Tongue (tissue), 1 donor: ENCODE measurements at regions not wholly inside any gene's neighbourhood (a gene's known extent, or its start where the extent isn't known, plus 50 kb on each side); places are given as distances from the start of the nearest gene placed in this dataset.

Source experiments
- DNase-seq: peaks from one replicate; pipeline ENCODE4 v3.0.0-alpha.2; 2015

DNA sequence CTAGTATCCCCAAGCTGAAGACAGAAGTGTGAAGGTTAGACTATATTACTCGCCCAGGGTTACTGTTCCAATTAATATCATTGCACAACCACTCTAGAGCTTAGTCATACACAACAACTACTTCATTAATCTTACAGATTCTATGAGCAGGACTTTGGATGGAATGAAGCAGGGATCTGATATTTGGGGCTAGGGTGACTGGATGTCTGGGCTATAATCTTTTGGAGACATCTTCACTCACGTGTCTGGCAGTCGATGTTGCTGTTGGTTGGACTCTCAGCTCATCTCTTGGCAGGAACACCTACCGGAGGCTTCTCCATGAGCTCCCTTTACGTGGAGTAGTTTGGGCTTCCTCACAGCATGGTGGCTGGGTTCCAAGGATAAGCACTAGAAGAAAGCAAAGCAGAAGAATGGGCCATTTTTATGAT, 519.2 kb upstream of the B3GALT2 start:
- DNase-seq = no peak

DNA sequence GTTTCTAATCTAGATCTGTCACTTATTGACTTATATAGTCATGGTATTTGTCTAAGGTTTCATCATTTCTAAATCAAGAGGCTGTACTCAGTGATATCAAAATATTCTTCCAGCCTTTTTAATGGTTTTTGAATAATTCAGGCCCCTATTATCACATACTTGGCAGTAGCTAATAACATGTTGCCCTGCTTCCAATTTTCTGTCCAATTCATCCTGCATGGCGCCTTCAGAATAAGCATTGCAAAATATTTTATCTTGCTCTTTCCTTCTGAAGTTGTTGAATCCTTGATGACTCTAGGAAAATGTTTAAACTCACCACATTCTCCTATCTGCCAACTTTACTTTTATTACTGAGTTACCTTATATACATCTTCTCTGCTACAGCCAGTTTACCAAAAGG, 517.2 kb upstream of the B3GALT2 start:
- no peak for DNase-seq

DNA sequence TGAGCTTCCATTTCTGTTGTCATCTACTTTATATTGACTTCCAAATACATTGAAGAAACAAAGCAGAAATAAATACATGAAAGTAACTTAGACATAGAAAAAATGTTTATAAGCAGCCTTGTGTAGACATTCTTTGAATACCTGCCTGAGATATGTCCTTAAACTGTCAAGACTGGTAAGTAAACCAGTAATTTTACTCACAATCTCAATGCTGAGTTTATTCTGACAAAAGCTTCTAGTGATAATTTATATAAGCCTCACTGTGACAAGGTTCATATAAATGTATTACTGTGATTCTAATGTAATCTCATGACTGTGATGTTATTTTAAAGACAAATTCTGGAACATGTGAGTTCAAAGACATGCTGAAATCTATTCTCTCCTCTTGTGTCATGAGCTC, 516.7 kb upstream of the B3GALT2 start:
- DNase-seq = no peak

DNA sequence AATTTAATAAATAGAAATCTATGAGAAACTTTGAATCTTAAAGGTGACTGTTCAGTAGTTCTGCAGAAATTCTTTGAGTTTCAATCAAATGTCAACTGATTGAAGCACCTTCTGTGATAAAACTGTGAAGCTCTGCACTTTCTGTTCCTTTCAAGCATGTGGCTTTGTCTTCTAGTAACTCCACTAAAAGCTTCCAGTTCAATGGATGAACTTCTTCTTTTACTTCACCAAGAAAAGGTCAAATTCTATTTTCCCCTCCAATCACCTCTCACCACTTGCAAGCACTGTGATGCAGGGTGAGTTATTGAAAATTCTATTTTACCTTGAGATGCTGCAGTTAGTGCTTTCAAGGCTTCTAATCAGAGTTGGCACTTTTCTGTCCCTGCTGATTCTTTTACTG, 515.3 kb upstream of the B3GALT2 start:
- DNase-seq = no peak

DNA sequence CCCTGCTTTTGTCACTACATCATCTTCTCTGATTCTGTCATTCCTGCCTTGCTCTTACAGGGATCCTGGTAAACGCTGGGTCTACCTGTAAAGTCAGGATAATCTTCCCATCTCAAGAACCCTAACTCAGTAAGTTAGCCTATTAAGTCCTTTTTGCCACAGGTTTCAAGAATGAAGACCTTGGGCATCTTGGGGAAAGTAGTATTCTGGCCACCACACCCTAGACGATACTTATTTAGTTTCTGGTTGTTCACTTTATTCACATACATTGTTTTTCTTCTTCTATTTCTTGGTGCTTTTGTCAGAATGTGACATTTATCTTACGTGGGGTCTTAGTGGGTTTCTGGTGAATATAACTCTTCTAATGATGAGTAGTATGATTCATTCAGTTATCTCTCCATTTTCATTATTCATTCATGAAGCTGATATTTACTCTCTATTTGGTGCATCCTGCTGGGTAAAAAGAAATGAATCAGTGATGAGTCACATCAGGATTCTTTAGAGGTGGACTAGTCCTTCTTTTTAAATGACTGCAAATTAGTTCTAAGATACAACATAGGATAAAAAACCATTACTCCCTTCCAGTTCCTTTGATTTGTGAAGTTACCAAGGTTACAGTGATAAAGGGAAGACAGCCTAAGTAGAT, 514.4 kb upstream of the B3GALT2 start:
- DNase-seq = no peak

DNA sequence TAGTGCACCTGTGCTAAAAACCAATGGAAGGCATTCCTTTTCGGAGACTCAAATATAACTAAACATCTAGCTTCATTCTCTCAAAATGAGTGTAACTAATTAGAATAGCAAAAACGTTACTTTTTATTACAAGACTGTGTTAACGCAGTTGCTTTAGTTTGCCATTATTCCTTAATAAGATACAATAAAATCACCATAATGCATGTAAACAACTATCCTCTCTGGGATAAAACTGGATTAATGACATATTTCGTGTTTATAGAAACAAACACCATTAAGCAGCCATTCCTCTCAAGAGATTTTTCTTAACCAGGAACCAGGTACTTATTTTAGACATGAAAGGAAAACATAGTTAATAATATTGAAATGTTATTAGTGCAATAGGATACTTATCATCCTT, 512.8 kb upstream of the B3GALT2 start:
- no peak for DNase-seq

DNA sequence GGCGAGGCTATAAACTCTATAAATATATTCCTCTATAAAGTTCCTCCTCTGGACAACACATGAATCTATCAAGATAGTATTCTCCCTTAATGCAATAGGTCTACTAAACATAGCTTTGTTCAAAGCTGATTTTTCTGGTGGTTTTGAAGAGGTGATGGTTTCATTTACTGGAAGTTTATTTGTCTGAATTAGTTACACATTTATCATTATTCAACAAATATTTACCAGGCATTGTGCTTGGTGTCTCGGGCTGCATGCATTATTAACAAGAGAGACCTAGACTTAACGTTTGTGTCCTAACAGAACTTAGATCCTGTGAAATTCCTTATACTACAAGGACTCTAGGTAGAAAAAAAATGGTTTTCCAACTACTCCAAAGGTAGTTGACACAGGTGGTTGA, 511.4 kb upstream of the B3GALT2 start:
- no peak for DNase-seq

DNA sequence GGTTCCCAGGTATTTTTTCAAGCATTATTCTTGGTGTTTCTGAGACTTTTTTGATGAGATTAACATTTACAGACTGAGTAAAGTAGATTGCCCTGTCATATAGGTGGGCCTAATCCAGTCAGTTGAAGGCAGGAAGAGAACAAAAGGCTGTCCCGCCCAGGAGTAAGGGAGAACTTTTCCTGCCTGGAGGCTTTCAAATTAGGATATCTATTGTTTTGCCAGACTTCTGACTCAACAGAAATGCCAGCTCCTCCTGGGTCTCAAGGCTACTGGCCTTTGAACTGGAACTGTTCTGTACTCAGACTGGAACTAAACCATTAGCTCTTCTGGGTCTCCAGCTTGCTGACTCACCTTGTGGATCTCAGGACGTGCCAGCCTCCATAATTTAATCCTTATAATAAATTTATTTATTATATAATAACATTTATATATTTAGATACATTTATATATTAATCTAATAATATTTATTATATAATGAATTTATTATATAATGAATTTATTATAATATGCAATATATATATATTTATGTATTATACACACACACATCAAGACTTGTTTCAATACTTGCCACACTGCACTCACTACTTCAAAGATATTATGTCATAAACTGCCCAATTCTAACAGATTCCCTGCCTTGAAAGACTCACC, 510.8 kb upstream of the B3GALT2 start:
- DNase-seq = no peak

DNA sequence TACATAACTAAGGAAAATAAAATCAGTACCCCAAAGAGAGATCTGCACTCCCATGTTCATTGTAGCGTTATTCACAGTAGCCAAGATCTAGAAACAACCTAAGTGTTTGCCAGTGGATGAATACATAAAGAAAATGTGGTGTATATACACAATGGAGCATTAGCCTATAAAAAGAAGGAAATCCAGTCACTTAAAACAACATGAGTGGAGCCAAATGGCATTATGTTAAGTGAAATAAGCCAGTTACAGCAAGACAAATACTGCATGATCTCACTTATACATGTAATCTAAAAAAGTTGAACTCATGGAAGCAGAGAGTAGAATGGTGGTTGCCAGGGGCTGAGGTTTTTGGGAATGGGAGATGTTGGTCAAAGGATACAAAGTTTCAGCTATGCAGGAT, 508.3 kb upstream of the B3GALT2 start:
- DNase-seq = no peak

DNA sequence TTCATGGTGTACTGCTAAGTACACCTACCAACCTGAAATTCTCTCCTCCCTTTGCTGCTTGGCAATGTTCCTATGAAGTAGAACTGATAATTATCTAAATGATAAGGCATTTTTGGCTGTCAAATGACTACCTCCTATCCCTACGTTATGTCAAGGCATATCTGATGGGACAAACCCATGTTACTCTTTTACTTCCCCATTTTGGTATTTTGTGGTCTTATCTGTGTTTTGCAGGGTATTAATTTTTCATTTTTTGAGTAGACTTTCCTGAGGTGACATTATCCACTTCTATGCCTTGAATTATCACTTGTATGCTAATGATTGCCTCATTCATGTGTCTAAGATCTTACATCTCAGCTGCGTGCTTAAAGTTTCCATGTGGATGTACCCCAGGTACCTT, 499.6 kb upstream of the B3GALT2 start:
- no peak for DNase-seq

DNA sequence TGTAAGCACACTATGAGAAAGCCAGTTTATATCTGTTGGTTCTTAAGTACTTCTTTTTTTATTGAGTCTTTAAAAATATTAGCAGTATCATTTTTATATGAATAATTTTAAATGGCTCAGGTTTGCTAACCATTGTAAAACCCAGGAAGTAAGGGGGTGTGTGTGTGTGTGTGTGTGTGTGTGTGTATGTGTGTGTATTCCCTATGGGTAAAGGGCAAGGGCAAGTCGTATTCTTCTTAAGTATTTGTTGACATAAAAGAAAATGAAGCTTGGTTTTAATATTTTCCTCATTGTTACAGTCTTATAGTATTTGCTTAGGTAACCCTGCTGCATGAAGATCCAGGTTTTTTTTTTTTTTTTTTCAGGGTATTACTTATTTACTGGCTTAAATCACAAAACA, 495.0 kb upstream of the B3GALT2 start:
- no peak for DNase-seq

DNA sequence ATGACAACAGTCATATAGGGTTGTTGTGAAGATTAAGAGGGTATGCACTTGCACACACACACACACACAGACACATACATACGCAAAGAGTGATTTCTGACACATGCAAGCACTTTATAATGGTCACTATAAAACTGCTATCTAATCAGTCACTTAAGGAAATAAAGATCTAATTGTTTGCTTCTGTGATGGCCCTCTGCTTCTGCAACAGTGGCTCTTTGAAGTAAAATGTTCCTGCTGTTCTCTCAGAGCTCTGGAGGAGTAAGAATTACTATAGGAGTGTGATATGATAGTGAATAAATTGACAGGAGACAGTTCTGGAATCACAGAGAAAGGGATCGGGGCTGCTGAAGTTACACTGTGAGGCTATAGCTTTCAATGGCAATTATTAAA, 494.5 kb upstream of the B3GALT2 start:
- DNase-seq = no peak

DNA sequence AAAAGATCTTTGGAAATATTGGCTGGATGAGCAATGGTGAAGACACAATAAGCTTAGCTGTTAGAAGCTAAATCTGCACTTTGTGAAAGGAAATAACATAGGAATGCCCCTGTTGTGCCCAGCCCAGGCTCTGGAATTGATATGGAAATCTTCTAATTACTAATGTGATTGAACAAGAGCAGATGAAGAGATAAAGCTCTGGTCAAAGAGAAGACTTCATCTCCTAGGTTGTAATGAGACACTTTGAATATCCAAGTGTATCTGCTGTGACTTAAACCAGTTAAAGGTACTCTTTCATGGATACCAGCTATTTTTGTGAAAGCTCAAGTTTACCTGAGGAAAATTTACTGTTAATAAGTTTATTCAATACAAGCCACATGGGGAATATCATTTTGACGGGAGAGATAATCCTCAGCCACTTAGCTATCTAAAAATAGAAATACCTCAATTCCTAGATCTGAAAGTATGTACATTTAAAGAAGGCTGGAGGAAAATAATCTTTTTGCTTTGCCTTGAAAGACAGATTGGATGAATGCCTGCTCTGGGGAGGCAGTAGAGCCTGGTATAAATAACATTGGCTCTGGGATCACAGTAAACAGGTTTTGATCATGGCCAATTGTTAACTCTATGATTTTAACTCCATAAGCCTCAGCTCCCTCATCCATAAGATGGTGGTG, 494.0 kb upstream of the B3GALT2 start:
- no peak for DNase-seq

DNA sequence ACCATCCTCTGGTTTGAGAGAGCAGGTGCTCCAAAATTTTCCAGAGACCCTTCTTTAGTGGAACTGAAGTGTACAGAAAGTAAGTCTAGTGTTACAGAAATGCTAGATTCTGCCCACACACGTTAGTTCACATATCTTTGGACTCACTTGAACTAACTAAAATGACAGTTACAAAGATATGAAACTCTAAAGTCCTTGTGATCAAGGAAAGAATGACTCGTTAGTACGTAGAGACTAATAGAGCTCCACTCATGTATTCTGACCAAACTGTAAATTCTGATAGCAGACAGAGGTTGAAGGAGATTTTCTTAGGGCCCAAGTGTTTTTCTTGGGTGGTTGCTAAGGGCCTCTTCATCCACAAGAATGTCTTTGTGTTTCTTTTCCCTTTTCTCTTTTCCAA, 491.5 kb upstream of the B3GALT2 start:
- no peak for DNase-seq

DNA sequence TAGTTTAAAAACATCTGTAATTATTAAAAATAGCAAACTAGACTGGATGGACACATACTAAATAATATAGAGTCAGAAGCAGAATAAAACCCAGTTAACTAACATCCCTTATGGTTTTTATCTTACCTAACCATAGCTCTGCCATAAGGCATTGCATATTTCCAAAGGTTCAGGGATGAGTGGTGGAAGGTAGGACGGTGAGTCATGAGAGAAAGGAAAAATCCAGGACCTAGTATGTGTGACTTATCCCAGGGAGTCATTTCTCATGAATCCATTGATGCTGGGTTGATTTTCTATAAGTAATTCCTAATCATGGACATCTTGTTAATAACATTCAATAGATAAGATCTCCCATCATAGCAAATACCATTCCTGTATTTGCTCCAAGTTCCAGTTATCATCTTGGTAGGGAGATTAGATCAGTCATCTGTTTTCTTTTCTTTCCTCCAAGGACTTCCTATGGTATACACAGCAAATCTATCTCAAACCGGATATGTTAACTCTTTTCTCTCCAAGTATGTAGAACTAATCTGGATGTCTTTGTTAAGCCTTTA, 490.7 kb upstream of the B3GALT2 start:
- no peak for DNase-seq

DNA sequence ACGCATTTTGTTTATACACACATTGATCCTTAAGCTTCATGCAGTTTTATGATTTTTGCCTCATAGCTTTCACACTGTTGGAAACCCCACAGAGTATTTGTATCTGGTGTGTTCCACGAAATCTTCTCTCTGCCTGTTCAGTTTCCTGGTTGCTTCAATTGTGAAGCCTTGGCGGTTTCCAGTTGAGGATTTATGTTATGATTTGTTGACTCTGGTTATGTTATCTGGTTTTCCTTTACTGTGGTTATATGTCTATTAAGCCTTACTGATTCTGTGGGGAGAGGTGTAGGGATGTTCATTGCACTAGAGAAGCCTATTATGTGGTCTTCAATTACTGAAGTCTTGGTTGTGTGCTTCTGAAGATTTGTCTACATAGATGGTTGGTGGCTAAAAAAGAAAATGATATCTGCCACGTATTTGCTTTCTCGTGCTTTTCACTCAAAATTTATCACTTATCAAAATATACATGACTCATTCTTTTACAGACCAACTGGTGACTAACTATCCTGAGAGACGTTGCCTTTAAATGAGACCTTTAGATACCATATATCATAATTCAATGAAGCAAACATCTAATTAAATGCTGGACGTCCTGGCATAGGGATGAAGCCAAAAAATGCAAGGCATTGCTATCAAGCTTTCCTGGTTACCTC, 488.0 kb upstream of the B3GALT2 start:
- DNase-seq = no peak

DNA sequence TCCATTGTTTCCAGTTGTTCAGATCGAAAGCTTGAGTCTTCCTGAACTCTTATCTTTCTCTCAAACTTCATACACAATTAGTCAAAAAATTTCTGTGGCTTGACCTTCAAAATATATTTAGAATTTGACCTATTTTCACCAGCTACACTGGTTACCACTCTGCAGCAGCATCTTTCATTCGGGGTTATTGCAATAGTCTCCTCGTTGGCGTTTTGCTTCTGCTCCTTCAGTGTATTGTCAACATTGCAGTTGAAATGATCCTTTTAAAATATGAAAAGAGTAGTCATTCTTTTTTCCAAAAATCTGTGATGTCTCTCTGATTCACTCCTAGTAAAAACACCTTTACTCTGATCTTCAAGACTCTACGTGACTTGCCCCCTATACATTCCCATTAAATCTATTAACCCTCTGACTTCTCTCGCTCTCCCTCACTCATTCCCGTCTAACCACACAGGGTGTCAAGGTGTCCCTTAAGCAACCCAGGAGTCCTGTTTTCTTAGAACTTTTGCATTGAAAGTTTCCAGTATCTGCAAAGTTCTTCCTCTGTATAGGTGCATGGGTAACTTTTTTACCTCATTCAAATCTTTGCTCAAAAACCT, 480.2 kb upstream of the B3GALT2 start:
- DNase-seq = no peak

DNA sequence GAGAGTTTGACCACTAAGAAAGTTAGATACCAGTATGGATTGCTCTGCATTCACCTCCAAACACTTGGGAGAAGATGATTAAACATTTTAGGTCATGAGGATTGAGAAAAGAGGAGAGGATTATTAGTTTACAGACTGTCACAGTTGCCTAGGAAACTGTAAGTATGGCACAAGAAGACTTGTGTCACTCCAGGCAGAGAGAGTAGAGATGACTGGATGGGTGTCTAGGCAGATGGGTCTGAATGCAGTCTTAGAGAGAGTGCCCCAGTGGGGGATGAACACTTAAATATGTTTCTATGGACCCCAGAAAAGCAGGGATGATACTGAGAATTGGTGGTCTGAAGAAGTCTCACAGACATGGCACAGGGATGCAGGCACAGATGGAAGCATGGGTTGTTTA, 477.6 kb upstream of the B3GALT2 start:
- no peak for DNase-seq

DNA sequence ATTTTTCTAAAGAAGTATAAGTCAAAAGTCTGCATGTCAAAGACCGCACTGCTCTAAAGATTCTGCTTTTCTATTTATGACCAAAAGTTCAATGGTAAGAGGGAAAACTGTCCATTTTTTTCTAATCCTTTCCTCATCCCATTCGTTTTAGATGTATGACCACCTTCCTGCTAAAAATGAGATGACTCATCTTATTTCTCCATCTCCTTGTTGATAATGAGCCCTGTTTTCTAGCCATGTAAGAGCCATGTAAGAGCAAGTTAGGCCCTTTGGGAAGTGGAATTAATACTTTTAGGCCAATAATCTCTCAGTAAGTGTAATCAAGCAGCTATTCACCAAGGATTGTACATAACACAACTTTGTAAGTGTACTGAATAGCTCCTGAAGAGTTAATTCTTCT, 475.6 kb upstream of the B3GALT2 start:
- no peak for DNase-seq

DNA sequence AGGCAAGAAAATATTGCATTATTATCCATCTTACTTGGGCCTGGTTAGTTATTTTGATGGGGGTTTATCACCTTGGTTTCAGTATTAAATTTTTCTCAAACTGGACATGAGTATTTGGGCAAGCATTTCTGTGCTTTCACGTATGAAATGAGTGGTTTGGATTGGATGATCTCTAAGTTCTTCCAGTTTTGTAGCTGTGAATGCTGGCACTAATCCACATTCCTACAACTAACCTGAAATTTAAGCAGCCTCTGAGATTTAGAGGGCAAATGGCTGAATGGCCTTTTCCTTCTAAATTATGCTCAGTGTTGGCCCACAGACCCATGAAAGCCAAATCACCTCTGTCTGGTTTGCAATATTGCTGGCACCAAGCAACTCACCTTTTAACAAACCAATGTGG, 475.0 kb upstream of the B3GALT2 start:
- no peak for DNase-seq

DNA sequence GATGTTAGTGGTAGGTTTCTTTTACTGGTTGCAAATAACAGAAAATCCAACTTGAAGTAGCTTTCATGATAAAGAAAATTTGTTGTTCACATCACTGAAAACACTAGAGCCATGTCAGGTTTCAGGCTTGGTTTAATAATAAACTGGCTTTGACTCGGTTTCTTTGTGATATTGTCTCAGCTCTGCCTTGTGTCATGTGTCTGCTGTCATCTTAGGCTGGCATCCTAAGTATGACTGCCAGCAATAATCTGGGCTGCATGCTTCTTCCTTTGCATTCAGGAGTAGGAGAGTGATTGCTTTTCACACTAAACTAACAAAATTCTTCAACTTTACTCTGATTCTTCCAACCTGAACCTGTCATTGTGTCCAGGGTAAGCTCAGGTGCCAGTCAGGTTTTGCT, 474.0 kb upstream of the B3GALT2 start:
- DNase-seq = no peak

DNA sequence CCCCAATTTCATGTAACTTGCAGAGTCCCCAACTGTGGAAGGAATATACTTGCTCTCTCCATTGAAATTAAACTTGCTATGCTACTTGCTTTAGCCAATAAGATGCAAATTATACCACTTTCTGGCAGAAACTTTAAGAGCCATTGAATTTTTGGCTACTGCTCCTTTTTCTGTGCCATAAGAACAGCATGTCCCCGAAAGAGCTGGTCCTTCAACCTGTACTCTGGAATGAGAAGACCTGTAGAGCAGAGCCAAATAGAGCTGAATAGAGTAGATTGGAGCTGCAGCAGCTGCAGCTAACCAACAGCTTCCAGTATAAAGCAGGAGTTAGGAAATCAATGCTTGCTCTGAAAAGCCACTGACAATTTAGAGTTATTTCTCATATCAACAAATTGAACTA, 472.3 kb upstream of the B3GALT2 start:
- DNase-seq = no peak

DNA sequence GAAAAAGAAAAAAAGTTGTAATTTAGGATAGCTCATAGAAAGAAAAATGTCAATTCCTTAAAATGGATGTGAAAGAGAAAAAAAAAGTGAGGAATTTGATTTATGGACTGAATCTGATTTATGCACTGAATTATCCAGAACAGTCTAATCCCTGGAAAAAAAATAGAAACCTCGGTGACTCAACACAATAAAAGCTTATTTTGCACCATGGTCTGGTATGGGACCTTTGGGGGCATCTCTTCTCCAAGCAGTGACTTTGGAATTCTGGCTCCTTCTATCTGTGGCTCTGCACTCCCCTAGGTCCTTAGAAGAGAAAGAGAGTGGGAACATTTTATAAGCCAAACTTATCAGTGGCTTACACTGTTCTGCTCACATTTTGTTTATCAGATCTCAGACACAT, 471.7 kb upstream of the B3GALT2 start:
- DNase-seq = no peak
